CD4-positive, alpha-beta T cell treated with Interleukin-4 for 4 hours (primary cell): ENCODE measurements at regions not wholly inside any gene's neighbourhood (a gene's known extent, or its start where the extent isn't known, plus 50 kb on each side); places are given as distances from the start of the nearest gene placed in this dataset.
"Not testable (repeated sequence)": the region's sequence is repeated elsewhere in the genome, so short reads cannot be mapped to it uniquely, and the experiment has no call there.

Experiments used
- DNase-seq: peaks from one replicate; pipeline ENCODE4 v3.0.0-alpha.2; 2020

DNA sequence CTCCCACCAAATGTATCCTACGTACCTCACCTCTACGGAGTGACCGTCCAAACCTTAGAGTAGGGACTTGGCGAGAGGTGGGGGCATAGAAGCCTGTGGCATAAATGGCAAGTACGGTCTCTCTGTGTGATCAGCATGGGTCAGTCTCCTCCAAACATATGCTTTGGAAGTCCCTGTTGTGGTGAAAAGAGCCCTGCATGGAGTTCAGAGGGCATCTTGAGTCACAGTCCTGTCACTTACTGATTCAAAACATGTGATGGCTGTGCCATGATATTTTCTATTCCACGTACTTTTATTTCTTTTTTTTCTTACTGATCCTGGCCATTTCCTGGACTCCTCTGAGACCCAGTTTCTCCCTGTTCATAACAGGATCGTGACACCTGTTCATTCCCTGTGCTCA lies 67.5 kb upstream of the CEP85L start:
- DNase-seq: no peak

DNA sequence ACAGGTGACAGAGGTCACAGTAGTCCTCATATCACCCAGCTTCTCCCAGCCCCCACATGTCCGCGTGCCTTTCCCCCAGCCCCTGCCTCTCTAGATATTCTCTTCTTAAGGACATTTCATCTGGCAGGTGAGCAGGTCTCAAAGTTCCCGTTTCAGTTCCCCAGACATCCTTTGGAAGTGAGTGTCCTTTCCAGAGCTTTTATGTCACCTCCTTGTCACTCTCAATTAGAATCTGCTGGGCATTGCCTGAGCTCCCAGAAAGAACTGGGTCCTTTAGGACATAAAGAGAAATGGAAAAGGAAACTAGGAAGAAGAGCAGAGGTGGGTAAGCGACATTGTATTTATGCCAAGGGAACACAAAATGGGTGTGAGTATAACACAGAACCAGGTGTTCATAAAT lies 66.9 kb upstream of the CEP85L start:
- no peak for DNase-seq

DNA sequence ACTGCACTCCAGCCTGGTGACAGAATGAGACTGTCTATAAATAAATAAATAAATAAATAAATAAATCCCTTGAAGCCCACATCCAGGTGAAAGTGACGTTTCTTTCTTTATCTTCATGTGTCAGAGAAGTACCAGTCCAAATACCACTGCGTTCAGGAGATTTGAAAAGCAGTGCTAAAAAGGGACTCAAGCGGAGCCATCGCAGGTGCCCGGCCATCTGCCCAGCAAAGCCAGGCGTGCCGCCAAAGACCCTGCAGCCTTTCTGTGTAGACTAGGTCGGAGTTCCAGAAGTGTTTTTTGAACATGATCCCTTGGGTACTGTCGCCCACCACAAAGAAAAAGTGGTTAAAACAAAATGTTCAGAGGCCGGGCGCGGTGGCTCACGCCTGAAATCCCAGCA lies 65.7 kb upstream of the CEP85L start:
- DNase-seq: no peak

DNA sequence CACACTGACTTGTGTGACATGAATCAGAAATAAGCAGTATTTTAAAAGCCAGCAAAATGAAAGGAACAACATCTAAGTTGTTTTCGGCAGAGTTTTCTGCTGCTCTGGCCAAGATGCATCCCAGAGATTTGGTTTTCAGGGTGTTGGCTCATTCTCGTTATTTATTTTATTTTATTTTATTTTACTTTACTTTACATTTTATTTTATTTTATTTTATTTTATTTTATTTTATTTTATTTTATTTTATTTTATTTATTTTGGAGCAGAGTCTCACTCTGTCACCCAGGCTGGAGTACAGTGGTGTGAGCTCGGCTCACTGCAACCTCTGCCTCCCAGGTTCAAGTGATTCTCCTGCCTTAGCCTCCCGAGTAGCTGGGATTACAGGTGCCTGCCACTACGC lies 64.5 kb upstream of the CEP85L start:
- DNase-seq: not testable (repeated sequence)

DNA sequence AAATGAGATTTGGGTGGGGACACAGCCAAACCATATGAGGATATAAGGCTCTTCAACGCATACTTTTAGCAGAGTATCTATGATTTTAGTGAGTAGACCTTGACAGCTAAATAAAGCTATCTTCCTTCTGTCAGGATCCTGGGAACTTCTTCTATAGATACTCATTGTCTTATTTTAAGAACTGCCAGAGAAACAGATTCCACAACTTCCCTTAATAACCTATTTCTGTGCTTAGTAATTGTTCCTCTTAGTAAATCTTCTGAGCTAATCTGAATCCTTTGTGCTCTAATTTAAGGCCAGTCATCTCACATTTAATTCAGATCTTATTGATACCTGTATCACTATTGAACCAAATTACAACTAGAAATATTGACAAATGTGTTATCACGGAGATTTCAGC lies 64.0 kb upstream of the CEP85L start:
- no peak for DNase-seq

DNA sequence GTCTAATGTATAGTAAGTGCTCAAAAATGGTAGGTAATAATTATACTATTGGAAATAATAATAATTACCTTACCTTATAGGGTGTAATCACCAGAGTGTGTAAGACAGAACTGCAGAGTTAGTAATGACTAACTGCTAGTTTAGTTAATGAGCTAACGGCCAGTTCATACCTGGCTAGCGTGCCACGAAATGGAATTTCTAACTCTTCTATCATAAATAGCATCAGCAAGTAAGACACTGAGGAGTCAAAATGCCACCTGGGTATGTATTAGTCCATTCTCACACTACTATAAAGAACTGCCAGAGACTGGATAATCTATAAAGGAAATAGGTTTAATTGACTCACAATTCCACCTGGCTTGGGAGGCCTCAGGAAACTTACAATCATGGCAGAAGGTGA lies 63.4 kb upstream of the CEP85L start:
- DNase-seq: no peak

DNA sequence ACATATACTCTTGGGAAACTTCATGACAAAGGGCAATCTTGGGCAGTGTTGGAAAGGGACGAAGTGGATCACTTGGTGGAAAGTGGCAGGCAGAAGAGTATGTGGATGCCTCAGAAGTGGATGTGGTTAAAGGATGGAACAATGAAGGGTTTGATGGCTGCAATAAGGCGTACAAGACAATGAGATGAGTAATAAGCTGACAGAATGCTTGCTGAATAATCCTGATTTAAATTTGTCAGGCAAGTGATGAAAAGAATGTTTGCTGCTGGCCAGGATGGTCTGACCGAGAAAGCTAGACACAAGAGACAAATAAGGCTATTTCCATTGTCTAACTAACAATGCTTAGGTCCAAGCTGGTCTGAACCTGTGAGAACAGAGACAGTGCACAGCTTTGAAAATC lies 61.6 kb upstream of the CEP85L start:
- DNase-seq: no peak

DNA sequence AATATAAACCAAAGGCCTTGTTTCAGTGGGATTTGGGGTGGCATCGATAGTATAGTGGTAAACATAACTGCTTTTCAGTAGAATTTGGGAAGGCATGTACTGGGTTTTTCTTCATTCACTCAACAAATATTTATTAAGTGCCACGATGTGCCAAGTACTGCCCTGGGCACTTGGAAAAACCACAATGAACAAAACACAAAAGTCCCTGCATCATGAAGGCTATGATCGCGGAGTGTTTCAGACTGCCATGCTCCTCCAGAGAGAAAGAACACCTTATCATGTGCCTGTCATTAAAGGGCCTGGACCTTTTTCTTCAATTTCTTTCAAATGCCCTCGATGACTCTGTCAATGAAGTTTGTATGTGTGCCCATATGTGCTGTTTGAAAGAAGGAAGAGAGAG lies 59.2 kb upstream of the CEP85L start:
- DNase-seq: no peak

DNA sequence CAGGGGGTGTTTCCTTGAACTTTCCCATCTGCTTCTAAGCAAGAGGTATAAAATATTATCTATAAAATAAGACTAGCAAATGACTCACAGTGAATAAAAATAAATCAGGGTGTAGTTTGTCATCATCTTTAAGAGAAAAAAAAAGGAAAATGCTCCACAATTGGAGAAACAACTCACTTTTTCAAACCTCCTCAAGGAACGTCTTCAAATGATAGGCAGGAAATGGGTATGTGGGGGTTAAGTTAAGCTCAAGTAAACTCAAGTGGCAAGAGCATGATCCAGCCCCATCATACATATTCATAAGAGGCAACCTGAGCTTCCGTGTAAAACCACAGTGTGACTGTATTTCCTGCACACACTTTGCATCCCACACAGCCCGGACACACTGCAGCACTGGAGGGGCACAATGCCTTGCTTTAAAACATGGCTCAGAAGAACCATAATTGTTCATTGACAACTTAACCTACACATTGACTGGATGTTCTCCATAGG lies 58.5 kb upstream of the CEP85L start:
- DNase-seq: peak; percentile 93

DNA sequence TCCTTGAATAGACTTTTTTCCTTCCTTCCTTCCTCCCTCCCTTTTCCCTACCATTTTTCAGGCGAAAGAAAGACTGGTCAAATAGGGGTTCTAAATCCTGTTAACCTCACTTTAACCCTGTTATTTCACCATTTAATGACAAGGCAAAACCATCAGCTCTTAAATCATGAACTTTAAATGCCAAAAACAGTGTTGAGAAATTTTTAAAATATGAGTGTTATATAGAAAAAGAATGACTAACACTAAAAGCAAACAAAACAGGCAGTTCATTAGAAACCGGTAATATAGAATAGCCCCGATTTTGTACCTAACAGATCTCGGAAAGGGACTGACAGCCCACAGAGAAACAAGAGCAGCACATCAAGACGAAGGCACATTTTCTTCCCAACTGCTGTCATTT lies 57.4 kb upstream of the CEP85L start:
- peak; percentile 71 for DNase-seq

DNA sequence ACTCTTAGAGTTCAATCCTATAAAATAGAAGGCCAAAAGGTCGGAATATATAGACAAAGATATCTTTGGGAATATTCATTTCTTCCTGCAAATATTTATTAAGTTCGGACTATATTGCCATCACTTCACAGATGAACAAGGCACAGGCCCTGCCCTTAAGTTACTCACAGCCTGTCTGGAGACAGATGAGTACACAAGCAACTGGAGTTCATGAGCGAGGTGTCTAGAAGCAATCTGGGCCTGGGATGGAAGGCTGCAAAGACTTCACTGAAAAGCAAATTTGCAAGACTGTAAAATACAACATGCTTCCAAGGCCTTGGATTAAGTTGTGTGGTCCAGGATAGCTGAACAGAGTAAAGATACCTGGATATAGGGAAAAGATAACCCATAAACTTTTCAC lies 56.7 kb upstream of the CEP85L start:
- DNase-seq: peak; percentile 50

DNA sequence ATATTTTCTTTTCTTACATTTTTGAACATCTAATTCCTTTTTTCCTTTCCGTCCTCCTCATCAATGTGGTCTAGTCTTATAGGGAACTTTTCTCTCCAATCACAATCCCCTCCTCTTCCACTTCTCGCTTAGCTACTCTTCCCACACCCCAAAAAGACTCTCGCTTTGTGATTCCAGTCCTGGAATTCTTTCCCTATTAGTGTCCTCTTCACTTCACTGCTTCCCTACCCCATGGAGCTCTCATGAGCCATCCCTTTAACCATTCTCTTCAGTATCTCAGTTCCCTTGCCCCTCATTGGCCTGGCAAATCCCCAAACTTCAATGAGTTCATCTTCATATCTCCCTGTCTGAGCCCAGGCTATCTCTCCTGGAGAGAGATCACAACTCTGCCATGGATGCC lies 55.3 kb upstream of the CEP85L start:
- no peak for DNase-seq

DNA sequence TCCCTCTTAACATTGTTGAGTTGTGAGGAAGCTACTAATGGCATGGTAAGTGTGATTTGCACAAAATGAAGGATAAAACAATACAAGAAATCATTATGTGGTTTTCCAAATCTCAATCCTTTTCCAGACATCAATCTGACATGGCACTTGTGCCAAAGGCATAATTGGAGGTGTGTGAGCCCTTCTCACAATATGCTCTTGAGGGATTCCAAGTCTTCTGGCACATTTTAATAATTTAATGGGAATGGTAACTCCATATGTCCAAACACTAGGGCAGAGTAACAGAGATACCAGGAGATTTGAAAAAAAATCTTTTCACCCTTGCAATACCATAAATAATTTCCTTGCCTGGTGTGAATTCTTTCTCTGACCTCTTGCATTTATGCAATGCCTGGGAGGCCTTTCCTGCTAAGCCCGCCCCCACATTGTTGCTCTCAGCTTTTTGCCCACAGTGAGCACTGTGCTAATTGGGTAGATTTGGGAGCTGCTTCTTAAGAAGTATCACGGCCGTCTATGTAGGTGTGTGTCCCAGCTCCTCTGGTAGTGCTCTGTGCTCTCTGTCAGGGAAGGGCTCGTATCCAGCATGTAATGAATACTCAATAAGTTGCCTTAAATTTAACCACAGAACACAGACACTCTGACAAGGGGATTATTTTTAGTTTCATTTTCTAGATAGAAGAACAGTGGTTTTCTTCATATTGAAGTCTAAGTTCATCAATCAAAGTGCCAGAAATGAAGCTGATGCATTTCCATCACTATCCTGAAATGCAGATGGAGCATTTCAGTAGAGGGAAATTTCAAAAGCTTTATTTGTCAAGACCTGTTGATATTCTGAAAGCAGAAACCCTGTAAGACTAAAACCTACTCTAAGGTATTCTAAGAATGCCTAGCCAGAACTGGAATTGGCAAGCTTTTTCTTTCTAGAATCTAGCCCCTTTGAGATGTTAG lies 54.4 kb upstream of the CEP85L start:
- DNase-seq: peak; percentile 44

DNA sequence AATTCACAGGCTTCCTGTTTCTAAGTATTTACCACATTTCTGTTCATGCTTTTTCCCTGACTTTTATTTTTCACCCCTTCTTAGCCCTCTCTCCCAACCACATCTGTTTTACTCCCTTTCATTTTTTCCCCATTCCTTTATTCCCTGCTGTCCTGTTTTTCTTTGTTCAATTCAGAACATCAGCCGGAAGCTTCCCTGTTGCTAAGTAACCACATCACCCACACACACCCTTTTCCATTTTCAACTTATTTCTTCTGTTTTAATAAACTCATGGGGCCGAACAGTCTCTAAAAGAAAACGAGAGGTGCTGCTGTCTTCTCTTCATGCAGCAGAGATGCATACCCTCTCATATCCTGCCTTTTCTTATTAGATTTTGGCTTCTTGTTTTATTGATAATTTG lies 53.5 kb upstream of the CEP85L start:
- no peak for DNase-seq

DNA sequence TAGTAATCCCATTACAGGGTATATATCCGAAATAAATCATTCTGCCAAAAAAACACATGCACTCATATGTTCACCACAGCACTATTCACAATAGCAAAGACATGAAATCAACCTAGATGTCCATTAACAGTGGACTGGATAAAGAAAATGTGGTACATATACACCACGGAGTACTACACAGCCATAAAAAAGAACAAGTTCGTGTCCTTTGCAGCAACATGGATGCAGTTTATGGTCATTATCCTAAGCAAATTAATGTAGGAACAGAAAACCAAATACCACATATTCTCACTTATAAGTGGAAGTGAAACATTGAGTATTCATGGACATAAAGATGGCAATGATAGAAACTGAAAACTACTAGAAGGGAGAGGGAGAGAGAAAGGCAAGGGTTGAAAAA lies 49.9 kb upstream of the CEP85L start:
- DNase-seq: not testable (repeated sequence)
